ENCODE measurements at regions not wholly inside any gene's neighbourhood (a gene's known extent, or its start where the extent isn't known, plus 50 kb on each side); places are given as distances from the start of the nearest gene placed in this dataset.

- TF ChIP-seq, protein P1, sequence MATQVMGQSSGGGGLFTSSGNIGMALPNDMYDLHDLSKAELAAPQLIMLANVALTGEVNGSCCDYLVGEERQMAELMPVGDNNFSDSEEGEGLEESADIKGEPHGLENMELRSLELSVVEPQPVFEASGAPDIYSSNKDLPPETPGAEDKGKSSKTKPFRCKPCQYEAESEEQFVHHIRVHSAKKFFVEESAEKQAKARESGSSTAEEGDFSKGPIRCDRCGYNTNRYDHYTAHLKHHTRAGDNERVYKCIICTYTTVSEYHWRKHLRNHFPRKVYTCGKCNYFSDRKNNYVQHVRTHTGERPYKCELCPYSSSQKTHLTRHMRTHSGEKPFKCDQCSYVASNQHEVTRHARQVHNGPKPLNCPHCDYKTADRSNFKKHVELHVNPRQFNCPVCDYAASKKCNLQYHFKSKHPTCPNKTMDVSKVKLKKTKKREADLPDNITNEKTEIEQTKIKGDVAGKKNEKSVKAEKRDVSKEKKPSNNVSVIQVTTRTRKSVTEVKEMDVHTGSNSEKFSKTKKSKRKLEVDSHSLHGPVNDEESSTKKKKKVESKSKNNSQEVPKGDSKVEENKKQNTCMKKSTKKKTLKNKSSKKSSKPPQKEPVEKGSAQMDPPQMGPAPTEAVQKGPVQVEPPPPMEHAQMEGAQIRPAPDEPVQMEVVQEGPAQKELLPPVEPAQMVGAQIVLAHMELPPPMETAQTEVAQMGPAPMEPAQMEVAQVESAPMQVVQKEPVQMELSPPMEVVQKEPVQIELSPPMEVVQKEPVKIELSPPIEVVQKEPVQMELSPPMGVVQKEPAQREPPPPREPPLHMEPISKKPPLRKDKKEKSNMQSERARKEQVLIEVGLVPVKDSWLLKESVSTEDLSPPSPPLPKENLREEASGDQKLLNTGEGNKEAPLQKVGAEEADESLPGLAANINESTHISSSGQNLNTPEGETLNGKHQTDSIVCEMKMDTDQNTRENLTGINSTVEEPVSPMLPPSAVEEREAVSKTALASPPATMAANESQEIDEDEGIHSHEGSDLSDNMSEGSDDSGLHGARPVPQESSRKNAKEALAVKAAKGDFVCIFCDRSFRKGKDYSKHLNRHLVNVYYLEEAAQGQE (IDR thresholded peaks at IDR 0.05; ENCODE audit: insufficient replicate concordance, low read depth), result no peak
- H3K27me3 ChIP-seq (ENCODE audit: insufficient read depth, poor library complexity, severe bottlenecking), result no peaks in the 10 kb centered on the region
- no peak overlapping the region for H3K27ac ChIP-seq (replicated peaks)
- DNase-seq (ENCODE audit: low read depth in 1 of 2, low spot score in 1 of 2), result no peak
- no peak overlapping the region for H3K4me3 ChIP-seq (replicated peaks; ENCODE audit: insufficient read depth, low read length)
Measured at GRCh38 chr6:80608881-80609280, 502.4 kb downstream of the BCKDHB start.

DNA sequence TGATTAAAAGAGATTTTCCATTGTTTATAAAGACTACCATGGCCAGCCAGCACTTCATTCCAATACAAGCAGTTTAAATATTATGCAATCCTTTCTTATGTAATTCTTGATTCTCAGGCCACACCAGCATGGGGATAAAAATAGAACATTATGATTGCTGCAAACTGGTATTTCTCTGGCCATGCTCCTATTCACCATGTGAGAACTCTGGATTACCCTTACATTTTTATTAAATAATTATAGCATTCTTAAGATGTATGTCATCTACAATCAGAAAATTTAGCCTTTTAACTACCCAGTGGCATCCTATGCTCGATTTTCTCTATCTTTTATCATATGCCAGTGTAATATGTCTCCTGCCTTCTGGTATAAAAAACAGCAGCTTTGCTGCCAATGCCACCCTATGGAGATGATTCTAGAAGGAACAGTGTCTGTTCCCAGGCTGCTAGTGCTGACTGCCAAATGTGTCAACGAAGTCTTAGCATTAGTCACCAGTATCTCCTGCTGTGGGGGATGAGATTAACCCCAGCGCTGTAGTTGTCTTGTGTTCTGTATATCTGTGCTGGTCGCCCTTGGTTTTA is 501.4 kb downstream of the BCKDHB start:
- H3K4me3 ChIP-seq (replicated peaks; ENCODE audit: insufficient read depth, low read length), result no peak overlapping the region
- H3K27ac ChIP-seq (replicated peaks), result no peak overlapping the region
- DNase-seq (ENCODE audit: low read depth in 1 of 2, low spot score in 1 of 2), result peak in 1 of 2 experiments; percentile 18
- TF ChIP-seq POLR2AphosphoS5 (IDR thresholded peaks at IDR 0.05; ENCODE audit: low read depth) (no peak), GABPA (IDR thresholded peaks at IDR 0.05; ENCODE audit: low read depth) (no peak)
- no peaks in the 10 kb centered on the region for H3K27me3 ChIP-seq (ENCODE audit: insufficient read depth, poor library complexity, severe bottlenecking)

DNA sequence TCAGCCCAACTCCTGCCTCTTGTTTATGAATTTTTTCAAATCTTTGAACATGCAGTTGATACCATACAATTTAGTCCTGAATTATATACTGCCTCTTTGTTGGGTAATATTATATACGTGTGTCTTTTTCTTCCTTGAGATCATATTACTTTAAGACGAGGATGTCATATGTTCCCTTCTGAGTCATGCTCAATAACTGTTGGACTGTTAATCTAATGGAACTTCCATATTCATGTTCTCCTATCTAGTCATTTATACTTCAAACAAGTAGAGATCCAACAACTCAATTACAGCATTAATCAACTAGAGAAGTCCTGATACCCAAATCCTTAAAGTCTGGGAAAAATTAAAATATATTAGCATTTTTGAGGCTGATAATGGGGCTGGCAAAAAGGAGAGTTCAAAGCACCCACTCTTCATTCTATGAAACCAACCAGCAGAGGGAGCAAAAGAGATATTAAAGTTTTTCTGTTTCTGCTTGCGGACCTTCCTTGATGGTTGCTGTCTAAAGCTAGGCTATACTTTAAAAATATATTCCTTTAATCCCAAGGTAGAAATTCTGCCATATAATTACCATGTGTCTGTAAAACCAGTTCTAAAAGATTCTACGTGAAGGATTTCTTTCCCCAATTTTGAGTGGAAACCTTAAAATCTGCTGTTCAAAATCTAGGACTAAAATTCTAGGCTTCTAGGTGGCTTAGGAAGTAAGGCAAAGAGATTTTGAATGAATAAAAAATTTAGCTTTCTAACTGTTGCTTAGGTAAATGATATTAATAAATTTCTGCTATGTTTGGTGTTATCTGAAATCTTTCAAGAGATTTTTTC is 498.9 kb downstream of the BCKDHB start:
- H3K4me3 ChIP-seq (replicated peaks; ENCODE audit: insufficient read depth, low read length), result no peak overlapping the region
- peak in 1 of 2 experiments; percentile 5 for DNase-seq (ENCODE audit: low read depth in 1 of 2, low spot score in 1 of 2)
- TF ChIP-seq GABPA (IDR thresholded peaks at IDR 0.05; ENCODE audit: low read depth), result no peak
- TF ChIP-seq SPI1 (IDR thresholded peaks at IDR 0.05; ENCODE audit: borderline replicate concordance, low read depth), result no peak
- TF ChIP-seq POLR2AphosphoS5 (IDR thresholded peaks at IDR 0.05; ENCODE audit: low read depth), result no peak
- no peak for TF ChIP-seq CTCF (IDR thresholded peaks at IDR 0.05; ENCODE audit: insufficient read depth, low read length)
- TF ChIP-seq, protein P1 (IDR thresholded peaks at IDR 0.05; ENCODE audit: insufficient replicate concordance, low read depth), result no peak
- H3K27me3 ChIP-seq (ENCODE audit: insufficient read depth, poor library complexity, severe bottlenecking), result no peaks in the 10 kb centered on the region
- no peak overlapping the region for H3K27ac ChIP-seq (replicated peaks)

GRCh38 chr6:80603679-80604078 is 497.2 kb downstream of the BCKDHB start:
- Histone ChIP-seq H3K4me3 (replicated peaks; ENCODE audit: insufficient read depth, low read length) (no peak overlapping the region), H3K27me3 (ENCODE audit: insufficient read depth, poor library complexity, severe bottlenecking) (no peaks in the 10 kb centered on the region), H3K27ac (replicated peaks) (no peak overlapping the region)
- no peak for TF ChIP-seq SPI1 (IDR thresholded peaks at IDR 0.05; ENCODE audit: borderline replicate concordance, low read depth)
- TF ChIP-seq GABPA (IDR thresholded peaks at IDR 0.05; ENCODE audit: low read depth), result no peak
- TF ChIP-seq CTCF (IDR thresholded peaks at IDR 0.05; ENCODE audit: insufficient read depth, low read length), result no peak
- TF ChIP-seq, protein P1 (IDR thresholded peaks at IDR 0.05; ENCODE audit: insufficient replicate concordance, low read depth), result no peak
- no peak for TF ChIP-seq POLR2AphosphoS5 (IDR thresholded peaks at IDR 0.05; ENCODE audit: low read depth)
- no peak for DNase-seq (ENCODE audit: low read depth in 1 of 2, low spot score in 1 of 2)

All from HL-60 (cell line).